IMR-90 (cell line): ENCODE measurements at regions not wholly inside any gene's neighbourhood (a gene's known extent, or its start where the extent isn't known, plus 50 kb on each side); places are given as distances from the start of the nearest gene placed in this dataset.

ENCODE experiments used
- MXI1 ChIP-seq: IDR thresholded peaks from 2 replicates; pipeline ENCODE4 v1.6.1; 2012; ENCODE audit warnings: low read depth, mild to moderate bottlenecking, low read length, moderate library complexity, borderline replicate concordance
- RFX5 ChIP-seq: IDR thresholded peaks from 2 replicates; pipeline ENCODE4 v1.8.0; 2012; ENCODE audit warnings: low read depth, mild to moderate bottlenecking, low read length, moderate library complexity
- TF ChIP-seq, protein P1 (sequence below): conservative IDR thresholded peaks from 2 replicates; pipeline ENCODE4 v1.5.1; 2012; ENCODE audit warnings: mild to moderate bottlenecking, low read depth, low read length, improper control_type of control experiment

DNA sequence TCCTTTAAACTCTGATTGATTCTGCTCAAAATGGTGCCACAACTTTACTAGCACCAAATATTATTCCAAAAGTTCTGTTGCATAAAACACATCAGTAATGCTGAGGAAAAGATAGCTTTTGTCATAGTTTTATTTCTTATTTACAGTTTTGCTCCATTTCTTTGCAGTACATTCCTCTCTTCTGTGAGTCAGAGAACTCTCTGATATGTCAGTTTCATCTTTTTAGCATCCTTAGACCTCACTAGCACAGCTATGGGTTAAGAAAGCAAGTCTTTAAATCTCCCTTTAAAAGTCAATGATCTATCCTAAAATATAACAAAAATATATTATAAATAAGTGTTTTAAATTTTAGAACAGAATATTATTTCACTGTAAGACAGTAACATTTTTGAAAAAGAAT lies 356.6 kb upstream of the SNX7 start:
- TF ChIP-seq, protein P1, sequence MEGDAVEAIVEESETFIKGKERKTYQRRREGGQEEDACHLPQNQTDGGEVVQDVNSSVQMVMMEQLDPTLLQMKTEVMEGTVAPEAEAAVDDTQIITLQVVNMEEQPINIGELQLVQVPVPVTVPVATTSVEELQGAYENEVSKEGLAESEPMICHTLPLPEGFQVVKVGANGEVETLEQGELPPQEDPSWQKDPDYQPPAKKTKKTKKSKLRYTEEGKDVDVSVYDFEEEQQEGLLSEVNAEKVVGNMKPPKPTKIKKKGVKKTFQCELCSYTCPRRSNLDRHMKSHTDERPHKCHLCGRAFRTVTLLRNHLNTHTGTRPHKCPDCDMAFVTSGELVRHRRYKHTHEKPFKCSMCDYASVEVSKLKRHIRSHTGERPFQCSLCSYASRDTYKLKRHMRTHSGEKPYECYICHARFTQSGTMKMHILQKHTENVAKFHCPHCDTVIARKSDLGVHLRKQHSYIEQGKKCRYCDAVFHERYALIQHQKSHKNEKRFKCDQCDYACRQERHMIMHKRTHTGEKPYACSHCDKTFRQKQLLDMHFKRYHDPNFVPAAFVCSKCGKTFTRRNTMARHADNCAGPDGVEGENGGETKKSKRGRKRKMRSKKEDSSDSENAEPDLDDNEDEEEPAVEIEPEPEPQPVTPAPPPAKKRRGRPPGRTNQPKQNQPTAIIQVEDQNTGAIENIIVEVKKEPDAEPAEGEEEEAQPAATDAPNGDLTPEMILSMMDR, result no peak
- no peak for TF ChIP-seq RFX5
- no peak for TF ChIP-seq MXI1
